H1 (cell line): ENCODE measurements at regions not wholly inside any gene's neighbourhood (a gene's known extent, or its start where the extent isn't known, plus 50 kb on each side); places are given as distances from the start of the nearest gene placed in this dataset.
A peak's percentile ranks its signal among the peaks of the same experiment; 100 is the strongest.

Experiments used
- CTCF ChIA-PET: fragments of 300-600 bp; sonication (Branson Sonifier 250); formaldehyde crosslinking; loops from one replicate; lab custom pipeline; 2021; ENCODE audit not compliant: partially characterized antibody; lab: Charles Lee
- POLR2A ChIA-PET: fragments of 300-600 bp; sonication (Branson Sonifier 250); formaldehyde crosslinking; loops from one replicate; lab custom pipeline; 2021; ENCODE audit warnings: inconsistent platforms; ENCODE audit not compliant: partially characterized antibody; lab: Charles Lee
- DNase-seq, 2 experiments: peaks; one replicate each; pipeline versions ENCODE4 v3.0.0 to v3.0.0-alpha.2; 2010 to 2022; ENCODE audit warnings: low spot score in 2 of 2, low read depth in 1 of 2, mixed read lengths in 1 of 2
- FAIRE-seq: peaks from 2 replicates; lab custom pipeline; 2011; peaks lifted over from hg19 to GRCh38; lab: Jason Lieb, UNC
- H2AFZ ChIP-seq: 2 replicates; pipeline ENCODE4 v1.8.1; 2012; ENCODE audit warnings: low read length, inconsistent platforms
- H2AK5ac ChIP-seq: 2 replicates; pipeline ENCODE4 v1.6.1; 2013; ENCODE audit warnings: low read depth, low read length
- H2BK120ac ChIP-seq: replicated peaks from 2 replicates; pipeline ENCODE3; 2013; ENCODE audit warnings: low read depth, low read length, inconsistent platforms
- H2BK12ac ChIP-seq: 2 replicates; pipeline ENCODE4 v1.6.1; 2013; ENCODE audit warnings: low read depth, low read length
- H2BK15ac ChIP-seq: 2 replicates; pipeline ENCODE4 v1.6.1; 2013; ENCODE audit warnings: low read length
- H2BK20ac ChIP-seq: 2 replicates; pipeline ENCODE4 v1.6.1; 2013; ENCODE audit warnings: low read length
- H2BK5ac ChIP-seq: 2 replicates; pipeline ENCODE4 v1.6.1; 2013; ENCODE audit warnings: low read depth, low read length
- H3K14ac ChIP-seq: 2 replicates; pipeline ENCODE4 v1.6.1; 2013; ENCODE audit warnings: inconsistent platforms; ENCODE audit not compliant: insufficient read length
- H3K18ac ChIP-seq: 2 replicates; pipeline ENCODE4 v1.6.1; 2013; ENCODE audit warnings: low read length; ENCODE audit errors: extremely low read depth
- H3K23ac ChIP-seq: 2 replicates; pipeline ENCODE4 v1.6.1; 2013; ENCODE audit warnings: inconsistent platforms; ENCODE audit not compliant: insufficient read length
- H3K23me2 ChIP-seq: 2 replicates; pipeline ENCODE4 v1.6.1; 2013; ENCODE audit warnings: low read depth, low read length
- H3K27ac ChIP-seq: 2 replicates; pipeline ENCODE4 v1.6.1; 2011; ENCODE audit warnings: low read depth, low read length, inconsistent platforms
- H3K27me3 ChIP-seq, 4 experiments: replicated peaks in 1 of 4; 1 replicate in 1 of 4; 2 replicates in 3 of 4; pipeline versions ENCODE4 v1.6.1 to v1.8.1; 2011 to 2013; ENCODE audit warnings: low read length in 3 of 4, mild to moderate bottlenecking in 3 of 4, inconsistent platforms in 2 of 4, mixed read lengths in 2 of 4, moderate library complexity in 1 of 4; ENCODE audit not compliant: control insufficient read depth in 3 of 4, insufficient read depth in 3 of 4; ENCODE audit errors: extremely low read depth in 1 of 4
- H3K36me3 ChIP-seq, 4 experiments: 2 replicates each; pipeline versions ENCODE4 v1.6.1 to v1.8.1; 2011 to 2013; ENCODE audit warnings: mild to moderate bottlenecking in 4 of 4, low read length in 3 of 4, moderate library complexity in 2 of 4, control low read depth in 1 of 4, inconsistent platforms in 1 of 4; ENCODE audit not compliant: insufficient read depth in 4 of 4, control insufficient read depth in 2 of 4
- H3K4ac ChIP-seq: replicated peaks from 2 replicates; pipeline ENCODE3; 2013; ENCODE audit warnings: low read length, low read depth, mixed read lengths, inconsistent platforms; ENCODE audit not compliant: insufficient read length
- H3K4me1 ChIP-seq, 4 experiments: replicated peaks in 1 of 4; 1 replicate in 1 of 4; 2 replicates in 3 of 4; pipeline versions ENCODE4 v1.6.1 to v1.8.1; 2011 to 2013; ENCODE audit warnings: low read length in 3 of 4, inconsistent platforms in 2 of 4, mixed read lengths in 1 of 4; ENCODE audit not compliant: insufficient read depth in 4 of 4, control insufficient read depth in 3 of 4
- H3K4me2 ChIP-seq, 2 experiments: 2 replicates each; pipeline versions ENCODE4 v1.6.1 to v1.8.1; 2011 to 2013; ENCODE audit warnings: low read depth in 2 of 2, low read length in 2 of 2, control low read depth in 1 of 2, inconsistent platforms in 1 of 2, mild to moderate bottlenecking in 1 of 2; ENCODE audit not compliant: insufficient read depth in 1 of 2
- H3K4me3 ChIP-seq, 4 experiments: fragments of 200-600, 300-600 bp in 1 of 4; sonication (generic), shearing (Covaris generic), sonication (Bioruptor Twin) in 1 of 4; 2 replicates each; pipeline versions ENCODE4 v1.5.1 to v1.8.1; 2011 to 2016; ENCODE audit warnings: low read length in 4 of 4, low read depth in 3 of 4, control low read depth in 2 of 4, inconsistent platforms in 2 of 4, mild to moderate bottlenecking in 2 of 4, mixed read lengths in 1 of 4, moderate library complexity in 1 of 4; ENCODE audit not compliant: insufficient read depth in 2 of 4; ENCODE audit errors: extremely low read depth in 1 of 4
- H3K56ac ChIP-seq: replicated peaks from 2 replicates; pipeline ENCODE3; 2013; ENCODE audit warnings: low read depth, mild to moderate bottlenecking, mixed read lengths, low read length, inconsistent platforms; ENCODE audit not compliant: insufficient read length
- H3K79me1 ChIP-seq: 2 replicates; pipeline ENCODE4 v1.6.1; 2013; ENCODE audit warnings: low read depth, low read length, control low read depth
- H3K79me2 ChIP-seq, 2 experiments: 2 replicates each; pipeline versions ENCODE4 v1.6.1 to v1.8.1; 2012 to 2013; ENCODE audit warnings: low read length in 2 of 2, mild to moderate bottlenecking in 2 of 2, inconsistent platforms in 1 of 2; ENCODE audit not compliant: insufficient read depth in 2 of 2, control insufficient read depth in 1 of 2
- H3K9ac ChIP-seq, 4 experiments: replicated peaks in 1 of 4; 1 replicate in 1 of 4; 2 replicates in 3 of 4; pipeline versions ENCODE4 v1.6.1 to v1.8.1; 2011 to 2013; ENCODE audit warnings: low read depth in 3 of 4, low read length in 3 of 4, control low read depth in 2 of 4, mild to moderate bottlenecking in 2 of 4, moderate library complexity in 2 of 4, inconsistent platforms in 1 of 4; ENCODE audit errors: extremely low read depth in 1 of 4
- H3K9me3 ChIP-seq, 2 experiments: 2 replicates each; pipeline versions ENCODE4 v1.6.1 to v1.8.1; 2012 to 2013; ENCODE audit warnings: mild to moderate bottlenecking in 2 of 2, moderate library complexity in 2 of 2, control low read depth in 1 of 2, inconsistent platforms in 1 of 2, low read depth in 1 of 2, low read length in 1 of 2, mixed read lengths in 1 of 2; ENCODE audit not compliant: insufficient read depth in 2 of 2
- H4K20me1 ChIP-seq, 2 experiments: replicated peaks in 1 of 2; 2 replicates each; pipeline versions ENCODE3 to v1.8.1; 2011 to 2013; ENCODE audit warnings: inconsistent platforms in 2 of 2, low read length in 2 of 2, mild to moderate bottlenecking in 1 of 2; ENCODE audit not compliant: insufficient read depth in 2 of 2, control insufficient read depth in 1 of 2
- H4K5ac ChIP-seq: 2 replicates; pipeline ENCODE4 v1.6.1; 2013; ENCODE audit warnings: low read length, low read depth, mixed read lengths, inconsistent platforms; ENCODE audit not compliant: insufficient read length
- H4K8ac ChIP-seq: 2 replicates; pipeline ENCODE4 v1.8.0; 2013; ENCODE audit warnings: mild to moderate bottlenecking, moderate library complexity, low read length, inconsistent platforms; ENCODE audit not compliant: insufficient read depth; ENCODE audit errors: extremely low read depth
- H4K91ac ChIP-seq: replicated peaks from 2 replicates; pipeline ENCODE3; 2013; ENCODE audit warnings: low read length, mixed read lengths, inconsistent platforms; ENCODE audit not compliant: insufficient read length
- ATF2 ChIP-seq: IDR thresholded peaks from 2 replicates; pipeline ENCODE4 v1.6.1; 2012; ENCODE audit warnings: low read length, inconsistent platforms
- CBX5 ChIP-seq: fragments of 300-800, 300-1000 bp; sonication (generic); IDR thresholded peaks from 2 replicates; pipeline ENCODE4 v1.7.1; 2016; ENCODE audit warnings: antibody characterized with exemption, low read length, low read depth
- CTCF ChIP-seq, 3 experiments: IDR thresholded peaks; 1 replicate in 2 of 3; 2 replicates in 1 of 3; pipeline versions ENCODE4 v1.5.1 to v1.6.1; 2011; ENCODE audit warnings: low read length in 3 of 3, mild to moderate bottlenecking in 3 of 3, inconsistent platforms in 2 of 3, low read depth in 1 of 3, moderate library complexity in 1 of 3; ENCODE audit not compliant: insufficient read depth in 1 of 3; ENCODE audit errors: control extremely low read depth in 1 of 3
- FOSL1 ChIP-seq: IDR thresholded peaks from 2 replicates; pipeline ENCODE4 v1.6.1; 2011; ENCODE audit warnings: mild to moderate bottlenecking, low read depth, low read length, moderate library complexity; ENCODE audit not compliant: insufficient read depth
- JUN ChIP-seq: IDR thresholded peaks from 2 replicates; pipeline ENCODE4 v1.6.1; 2011; ENCODE audit warnings: low read depth, mild to moderate bottlenecking, improper control_type of control experiment, low read length
- KDM1A ChIP-seq: fragments of 200-600, 300-600 bp; sonication (generic); IDR thresholded peaks from 2 replicates; pipeline ENCODE4 v1.7.1; 2016; ENCODE audit warnings: mild to moderate bottlenecking, low read length, borderline replicate concordance
- RXRA ChIP-seq: IDR thresholded peaks from 2 replicates; pipeline ENCODE4 v1.6.1; 2011; ENCODE audit warnings: low read depth, mild to moderate bottlenecking, low read length, moderate library complexity; ENCODE audit not compliant: insufficient read depth
- SAP30 ChIP-seq: fragments of 300-600 bp; sonication (generic); IDR thresholded peaks from 2 replicates; pipeline ENCODE4 v1.7.1; 2012; ENCODE audit warnings: low read length, moderate library complexity, mild to moderate bottlenecking, inconsistent platforms; ENCODE audit not compliant: insufficient read depth, insufficient replicate concordance
- SRF ChIP-seq: IDR thresholded peaks from 2 replicates; pipeline ENCODE4 v1.6.1; 2011; ENCODE audit warnings: mild to moderate bottlenecking, low read depth, low read length, moderate library complexity
- TBP ChIP-seq: IDR thresholded peaks from 2 replicates; pipeline ENCODE4 v1.6.1; 2011; ENCODE audit warnings: low read depth, low read length, improper control_type of control experiment
- WGBS, 2 experiments: shearing (Covaris generic) in 1 of 2; methylation state at CpG; one replicate each; pipeline versions ENCODE4 v1.1.6 to v1.1.7; 2013 to 2015; ENCODE audit warnings: low lambda C conversion rate in 2 of 2, mixed read lengths in 2 of 2, inconsistent platforms in 1 of 2, low coverage in 1 of 2, missing lambda C conversion rate in 1 of 2; ENCODE audit not compliant: insufficient replicate concordance in 2 of 2, insufficient coverage in 1 of 2, insufficient read length in 1 of 2; ENCODE audit errors: extremely low coverage in 1 of 2, missing lambda C conversion rate in 1 of 2; 5-methylcytosine and 5-hydroxymethylcytosine counted together

DNA sequence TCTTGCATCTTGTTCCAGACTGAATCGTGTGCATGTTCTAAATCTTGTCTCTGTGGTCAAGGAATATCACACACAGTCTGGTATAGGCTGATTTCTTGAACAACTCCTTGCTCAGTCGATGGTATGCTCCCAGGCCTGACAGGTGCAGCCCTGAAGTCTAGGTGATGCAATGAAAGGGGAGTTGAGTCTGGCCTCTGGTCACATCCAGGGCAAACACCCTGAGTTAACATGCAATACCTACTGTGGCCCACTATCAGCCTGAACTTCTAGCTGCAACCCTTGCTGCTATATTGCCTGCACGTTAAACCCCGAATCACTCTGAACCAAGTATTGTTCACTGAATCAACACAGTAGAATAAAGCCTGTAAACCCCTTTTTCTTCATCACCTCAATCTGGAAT lies 303.4 kb downstream of the USP25 start:
- Histone ChIP-seq H2BK120ac (no peak overlapping the region), H3K4me2 (no peak overlapping the region), H3K79me1 (no peaks in the 10 kb centered on the region), H2BK20ac (no peak overlapping the region), H2BK15ac (no peak overlapping the region), H2BK5ac (no peak overlapping the region), H3K23me2 (no peaks in the 10 kb centered on the region), H3K4me3 (no peak overlapping the region), H2BK12ac (no peak overlapping the region), H3K18ac (no peak overlapping the region), H4K91ac (no peak overlapping the region), H3K56ac (no peak overlapping the region), H4K20me1 (no peaks in the 10 kb centered on the region), H3K27ac (no peak overlapping the region), H3K9ac (no peak overlapping the region), H3K4ac (no peak overlapping the region), H3K4me1 (no peaks in the 10 kb centered on the region), H4K5ac (no peak overlapping the region), H3K27me3 (no peaks in the 10 kb centered on the region), H2AK5ac (no peak overlapping the region), H3K23ac (no peak overlapping the region), H3K36me3 (no peaks in the 10 kb centered on the region), H3K14ac (no peak overlapping the region), H3K9me3 (no peaks in the 10 kb centered on the region), H3K79me2 (no peaks in the 10 kb centered on the region), H4K8ac (no peak overlapping the region; the same call in 1 of the 2 replicates), H2AFZ (peak overlapping the region; percentile 78)
- DNase-seq (no peak), FAIRE-seq (no peak)
- WGBS, 2 experiments, result 91% methylated on average over 4 of the region's 4 CpGs; no CpG with 5 or more reads in 1 of the 2 experiments
- ChIA-PET POLR2A (no interaction called here), CTCF (interaction anchor here (1.7 kb wide), 1 partner anchor 12 kb away, joined by 6 read pairs; no protein-coding TSS in a partner anchor)
- TF ChIP-seq CTCF (IDR thresholded peaks at IDR 0.05; ENCODE audit: control extremely low read depth in 1 of 3, insufficient read depth in 1 of 3, low read depth in 1 of 3, low read length in 3 of 3) (no peak), CBX5 (no peak), ATF2 (no peak), RXRA (no peak), KDM1A (no peak), JUN (no peak), FOSL1 (no peak), SAP30 (no peak), SRF (no peak), TBP (no peak)
